ENCODE measurements at regions not wholly inside any gene's neighbourhood (a gene's known extent, or its start where the extent isn't known, plus 50 kb on each side); places are given as distances from the start of the nearest gene placed in this dataset.

DNA sequence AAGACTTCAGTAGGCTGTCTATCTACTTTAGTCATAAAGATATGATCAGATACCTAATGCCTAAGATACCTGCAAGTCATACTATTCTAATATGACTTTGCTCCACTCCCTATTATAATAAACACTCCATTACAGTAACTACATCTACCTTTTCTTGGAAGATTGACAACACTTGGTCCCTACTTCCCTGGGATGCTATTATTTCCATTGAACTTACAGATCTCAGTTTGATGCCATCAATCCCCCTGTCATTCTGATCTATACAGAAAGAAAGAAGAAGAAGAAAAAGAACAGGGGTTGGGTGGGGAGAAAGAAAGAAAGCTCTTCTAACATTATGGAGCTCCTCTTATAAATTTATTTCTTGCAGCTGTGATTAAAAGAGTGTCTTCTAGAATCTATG lies 889.1 kb upstream of the NRXN1 start:
- no peaks in the 10 kb centered on the region for H3K4me1 Mint-ChIP-seq (ENCODE audit: low read depth)
- TF ChIP-seq, protein P1, sequence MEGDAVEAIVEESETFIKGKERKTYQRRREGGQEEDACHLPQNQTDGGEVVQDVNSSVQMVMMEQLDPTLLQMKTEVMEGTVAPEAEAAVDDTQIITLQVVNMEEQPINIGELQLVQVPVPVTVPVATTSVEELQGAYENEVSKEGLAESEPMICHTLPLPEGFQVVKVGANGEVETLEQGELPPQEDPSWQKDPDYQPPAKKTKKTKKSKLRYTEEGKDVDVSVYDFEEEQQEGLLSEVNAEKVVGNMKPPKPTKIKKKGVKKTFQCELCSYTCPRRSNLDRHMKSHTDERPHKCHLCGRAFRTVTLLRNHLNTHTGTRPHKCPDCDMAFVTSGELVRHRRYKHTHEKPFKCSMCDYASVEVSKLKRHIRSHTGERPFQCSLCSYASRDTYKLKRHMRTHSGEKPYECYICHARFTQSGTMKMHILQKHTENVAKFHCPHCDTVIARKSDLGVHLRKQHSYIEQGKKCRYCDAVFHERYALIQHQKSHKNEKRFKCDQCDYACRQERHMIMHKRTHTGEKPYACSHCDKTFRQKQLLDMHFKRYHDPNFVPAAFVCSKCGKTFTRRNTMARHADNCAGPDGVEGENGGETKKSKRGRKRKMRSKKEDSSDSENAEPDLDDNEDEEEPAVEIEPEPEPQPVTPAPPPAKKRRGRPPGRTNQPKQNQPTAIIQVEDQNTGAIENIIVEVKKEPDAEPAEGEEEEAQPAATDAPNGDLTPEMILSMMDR (IDR thresholded peaks at IDR 0.05), result no peak
- H3K36me3 Mint-ChIP-seq (ENCODE audit: low read depth), result no peaks in the 10 kb centered on the region
- POLR2A ChIA-PET, result no interaction called here
- no peak overlapping the region for H3K4me3 Mint-ChIP-seq
- no peak for ATAC-seq
- intact Hi-C loops (cut with micrococcal nuclease), result no loop called here
- DNase-seq, result no peak
- H3K27me3 Mint-ChIP-seq, result no peaks in the 10 kb centered on the region
- peaks cover 8% of the 10 kb centered on the region for H3K9me3 Mint-ChIP-seq
- H3K27ac Mint-ChIP-seq, result no peak overlapping the region
- CTCF ChIA-PET, result no interaction called here

DNA sequence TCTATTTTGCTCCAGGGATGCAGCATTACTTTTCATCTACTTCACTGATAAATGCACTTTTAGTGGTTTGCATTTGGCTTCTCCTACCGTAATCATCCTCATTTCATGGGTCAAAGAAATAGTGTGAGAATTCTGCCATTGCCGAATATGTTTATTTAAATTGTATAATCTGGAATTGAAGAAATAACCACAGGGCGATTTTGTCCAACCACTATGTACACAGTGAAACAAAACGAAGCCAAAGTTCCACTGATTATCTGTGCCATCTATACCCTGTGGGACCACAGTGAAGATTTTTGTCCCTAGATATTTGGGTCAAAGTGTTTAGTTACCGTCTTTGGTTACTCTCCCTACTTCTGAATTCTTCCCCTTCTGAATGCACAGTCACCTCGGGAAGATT lies 888.6 kb upstream of the NRXN1 start:
- H3K27ac Mint-ChIP-seq, result no peak overlapping the region
- no peak for DNase-seq
- TF ChIP-seq, protein P1 (IDR thresholded peaks at IDR 0.05), result no peak
- no peaks in the 10 kb centered on the region for H3K4me1 Mint-ChIP-seq (ENCODE audit: low read depth)
- no peaks in the 10 kb centered on the region for H3K27me3 Mint-ChIP-seq
- peaks cover 8% of the 10 kb centered on the region for H3K9me3 Mint-ChIP-seq
- no peak overlapping the region for H3K4me3 Mint-ChIP-seq
- CTCF ChIA-PET, result no interaction called here
- no peaks in the 10 kb centered on the region for H3K36me3 Mint-ChIP-seq (ENCODE audit: low read depth)
- ATAC-seq, result no peak
- intact Hi-C loops (cut with micrococcal nuclease), result no loop called here
- POLR2A ChIA-PET, result no interaction called here

DNA sequence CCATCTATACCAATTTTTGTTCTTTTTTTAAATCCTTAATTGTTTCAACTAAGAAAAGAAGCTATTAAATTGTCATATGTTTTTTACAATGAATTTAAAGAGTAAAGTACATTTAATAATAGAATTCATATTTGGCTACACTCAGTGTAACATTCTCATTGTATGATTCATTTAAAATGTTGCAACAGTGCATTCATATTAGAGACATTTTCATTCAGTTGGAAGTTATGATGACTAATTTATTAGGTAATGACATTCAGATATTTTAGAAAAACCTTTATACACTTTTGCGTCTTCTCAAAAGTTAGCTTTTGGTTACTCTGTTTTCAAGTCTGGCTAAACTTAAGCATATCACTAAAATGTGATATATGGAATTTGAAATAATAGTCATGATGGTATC lies 887.5 kb upstream of the NRXN1 start:
- Mint-ChIP-seq H3K4me3 (no peak overlapping the region), H3K27me3 (no peaks in the 10 kb centered on the region), H3K4me1 (ENCODE audit: low read depth) (no peaks in the 10 kb centered on the region), H3K36me3 (ENCODE audit: low read depth) (no peaks in the 10 kb centered on the region), H3K9me3 (peaks cover 8% of the 10 kb centered on the region), H3K27ac (no peak overlapping the region)
- ATAC-seq (no peak), DNase-seq (no peak)
- intact Hi-C loops (cut with micrococcal nuclease), result no loop called here
- ChIA-PET CTCF (no interaction called here), POLR2A (no interaction called here)
- TF ChIP-seq, protein P1 (IDR thresholded peaks at IDR 0.05), result no peak

DNA sequence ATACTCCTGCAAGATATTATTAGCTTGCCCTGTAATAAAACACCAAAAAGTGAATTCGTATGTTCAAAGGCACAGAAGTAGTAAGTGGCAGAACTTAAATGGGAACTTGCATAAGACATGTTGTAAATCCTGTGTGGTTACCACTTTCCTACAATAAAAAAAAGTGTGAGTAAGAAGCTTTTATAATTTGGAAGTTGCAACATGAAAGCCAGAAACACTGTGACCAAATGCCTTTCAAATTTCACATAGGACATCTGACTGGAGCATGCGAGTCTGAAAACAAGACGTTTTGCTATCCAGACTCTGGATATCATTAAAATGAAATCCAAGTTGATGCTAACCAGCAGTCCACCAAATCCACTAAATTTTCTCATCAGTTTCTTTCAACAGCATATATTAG lies 886.2 kb upstream of the NRXN1 start:
- DNase-seq (no peak), ATAC-seq (no peak)
- Mint-ChIP-seq H3K4me3 (no peak overlapping the region), H3K27ac (no peak overlapping the region), H3K4me1 (ENCODE audit: low read depth) (no peaks in the 10 kb centered on the region), H3K9me3 (peaks cover 11% of the 10 kb centered on the region), H3K27me3 (no peaks in the 10 kb centered on the region), H3K36me3 (ENCODE audit: low read depth) (no peaks in the 10 kb centered on the region)
- intact Hi-C loops (cut with micrococcal nuclease), result no loop called here
- CTCF ChIA-PET, result no interaction called here
- POLR2A ChIA-PET, result no interaction called here
- TF ChIP-seq, protein P1 (IDR thresholded peaks at IDR 0.05), result no peak

DNA sequence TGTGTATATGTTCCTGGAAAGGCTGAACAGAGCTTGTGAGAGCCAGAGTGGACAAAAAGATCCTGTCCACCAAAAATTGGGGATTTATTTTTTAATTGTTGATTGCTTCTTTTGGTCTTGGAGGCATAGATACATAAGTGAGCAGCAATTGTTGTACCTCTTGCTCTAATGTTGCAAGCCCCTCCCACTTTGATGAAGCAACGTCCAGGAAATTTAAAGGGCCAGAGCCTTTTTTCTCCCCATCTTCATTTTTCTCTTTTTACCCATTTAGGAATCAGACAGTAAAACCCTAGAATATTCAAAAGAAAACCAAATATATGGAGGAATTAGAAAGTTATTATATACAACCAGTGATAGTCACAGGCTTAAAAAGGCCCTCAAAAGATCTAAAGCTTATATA lies 871.8 kb upstream of the NRXN1 start:
- no peak overlapping the region for H3K4me3 Mint-ChIP-seq
- intact Hi-C loops (cut with micrococcal nuclease), result no loop called here
- ChIA-PET CTCF (no interaction called here), POLR2A (no interaction called here)
- H3K4me1 Mint-ChIP-seq (ENCODE audit: low read depth), result no peaks in the 10 kb centered on the region
- no peaks in the 10 kb centered on the region for H3K27me3 Mint-ChIP-seq
- ATAC-seq (no peak), DNase-seq (no peak)
- no peaks in the 10 kb centered on the region for H3K36me3 Mint-ChIP-seq (ENCODE audit: low read depth)
- no peak overlapping the region for H3K27ac Mint-ChIP-seq
- H3K9me3 Mint-ChIP-seq, result peaks cover 7% of the 10 kb centered on the region
- TF ChIP-seq, protein P1 (IDR thresholded peaks at IDR 0.05), result no peak
